HepG2 (cell line): ENCODE measurements at regions not wholly inside any gene's neighbourhood (a gene's known extent, or its start where the extent isn't known, plus 50 kb on each side); places are given as distances from the start of the nearest gene placed in this dataset.

Experiments used
- CTCF ChIP-seq: sonication (generic); formaldehyde crosslinking; IDR thresholded peaks from 2 replicates; pipeline ENCODE4 v1.5.0; 2020; ENCODE audit warnings: mild to moderate bottlenecking, missing genetic modification reagents, moderate library complexity
- ETS1 ChIP-seq: sonication (generic); formaldehyde crosslinking; IDR thresholded peaks from 2 replicates; pipeline ENCODE4 v1.4.0; 2020; ENCODE audit warnings: missing genetic modification reagents
- EZH2 ChIP-seq: conservative IDR thresholded peaks from 2 replicates; pipeline ENCODE4 v1.6.1; 2012; ENCODE audit warnings: mild to moderate bottlenecking, low read depth, low read length, moderate library complexity
- GMEB2 ChIP-seq: IDR thresholded peaks from 2 replicates; pipeline ENCODE4 v1.6.1; 2016; ENCODE audit warnings: missing biosample characterization, missing genetic modification reagents, low read depth
- POLR2A ChIP-seq, 2 experiments: IDR thresholded peaks; 2 replicates each; pipeline ENCODE4 v1.6.1; 2011; ENCODE audit warnings: low read depth in 2 of 2, low read length in 2 of 2, mild to moderate bottlenecking in 1 of 2, moderate library complexity in 1 of 2; ENCODE audit not compliant: insufficient read depth in 1 of 2

- TF ChIP-seq CTCF (CRISPR knock-in tag) (no peak), POLR2A (IDR thresholded peaks at IDR 0.05; ENCODE audit: insufficient read depth in 1 of 2, low read depth in 2 of 2, low read length in 2 of 2) (no peak), ETS1 (no peak), EZH2 (no peak), GMEB2 (CRISPR knock-in tag) (no peak)
Measured at GRCh38 chr4:156248917-156249316, 295.3 kb upstream of the CTSO start.
